ENCODE measurements at regions not wholly inside any gene's neighbourhood (a gene's known extent, or its start where the extent isn't known, plus 50 kb on each side); places are given as distances from the start of the nearest gene placed in this dataset.
"Not testable (repeated sequence)": the region's sequence is repeated elsewhere in the genome, so short reads cannot be mapped to it uniquely, and the experiment has no call there.

- DNase-seq; H3K36me3 Mint-ChIP-seq; POLR2A ChIA-PET; H3K36me3 ChIP-seq (ENCODE audit: control insufficient read depth in 2 of 2, extremely low read depth in 1 of 2, insufficient read depth in 1 of 2, low read length in 1 of 2); H3K4me1 Mint-ChIP-seq; H3K27ac Mint-ChIP-seq; H3K4me3 ChIP-seq (ENCODE audit: control insufficient read depth in 1 of 2, extremely low read depth in 1 of 2, low read length in 1 of 2); H3K27me3 ChIP-seq (replicated peaks in 1 of 2; ENCODE audit: control insufficient read depth in 2 of 2, extremely low read depth in 1 of 2, insufficient read depth in 2 of 2, low read length in 1 of 2); H3K4me3 Mint-ChIP-seq; ATAC-seq (replicated peaks in 1 of 4); H3K4me1 ChIP-seq (ENCODE audit: control insufficient read depth in 1 of 2, extremely low read depth in 1 of 2, insufficient read depth in 2 of 2, low read length in 2 of 2); H3K9me3 ChIP-seq; H3K27me3 Mint-ChIP-seq; H3K27ac ChIP-seq (ENCODE audit: low read length); CTCF ChIA-PET: not testable (repeated sequence)
- WGBS (ENCODE audit: insufficient coverage) = 96% methylated on average over 20 of the region's 31 CpGs
- H3K9me3 Mint-ChIP-seq = peaks cover 0 to 12% (median 4%) of the 10 kb centered on the region in 3 donors
Measured at GRCh38 chr9:108393481-108394001, 462.2 kb downstream of the ACTL7B start.

GRCh38 chr9:108392877-108393276 is 462.9 kb downstream of the ACTL7B start:
- H3K4me1 ChIP-seq (ENCODE audit: control insufficient read depth in 1 of 2, extremely low read depth in 1 of 2, insufficient read depth in 2 of 2, low read length in 2 of 2) = no peaks in the 10 kb centered on the region
- no peak overlapping the region for H3K27ac Mint-ChIP-seq
- ChIA-PET CTCF (no interaction called here), POLR2A (no interaction called here)
- DNase-seq (no peak), ATAC-seq (replicated peaks in 1 of 4) (no peak)
- H3K9me3 ChIP-seq = no peaks in the 10 kb centered on the region
- H3K4me3 Mint-ChIP-seq = no peak overlapping the region
- H3K36me3 ChIP-seq (ENCODE audit: control insufficient read depth in 2 of 2, extremely low read depth in 1 of 2, insufficient read depth in 1 of 2, low read length in 1 of 2) = no peaks in the 10 kb centered on the region
- H3K27ac ChIP-seq (ENCODE audit: low read length) = no peak overlapping the region
- H3K27me3 Mint-ChIP-seq = no peaks in the 10 kb centered on the region
- peaks cover 0 to 12% (median 4%) of the 10 kb centered on the region in 3 donors for H3K9me3 Mint-ChIP-seq
- H3K27me3 ChIP-seq (replicated peaks in 1 of 2; ENCODE audit: control insufficient read depth in 2 of 2, extremely low read depth in 1 of 2, insufficient read depth in 2 of 2, low read length in 1 of 2) = no peaks in the 10 kb centered on the region
- H3K4me3 ChIP-seq (ENCODE audit: control insufficient read depth in 1 of 2, extremely low read depth in 1 of 2, low read length in 1 of 2) = no peak overlapping the region
- no peaks in the 10 kb centered on the region for H3K36me3 Mint-ChIP-seq
- no peaks in the 10 kb centered on the region for H3K4me1 Mint-ChIP-seq
- WGBS (ENCODE audit: insufficient coverage) = no CpG with 5 or more reads among the region's 1 CpG

- H3K27me3 Mint-ChIP-seq = peaks cover 0 to 4% of the 10 kb centered on the region in 2 donors
- DNase-seq (no peak), ATAC-seq (replicated peaks in 1 of 4) (no peak)
- Histone ChIP-seq H3K9me3 (no peaks in the 10 kb centered on the region), H3K27ac (ENCODE audit: low read length) (no peak overlapping the region), H3K36me3 (ENCODE audit: control insufficient read depth in 2 of 2, extremely low read depth in 1 of 2, insufficient read depth in 1 of 2, low read length in 1 of 2) (no peaks in the 10 kb centered on the region), H3K4me3 (ENCODE audit: control insufficient read depth in 1 of 2, extremely low read depth in 1 of 2, low read length in 1 of 2) (no peak overlapping the region), H3K4me1 (ENCODE audit: control insufficient read depth in 1 of 2, extremely low read depth in 1 of 2, insufficient read depth in 2 of 2, low read length in 2 of 2) (no peaks in the 10 kb centered on the region), H3K27me3 (replicated peaks in 1 of 2; ENCODE audit: control insufficient read depth in 2 of 2, extremely low read depth in 1 of 2, insufficient read depth in 2 of 2, low read length in 1 of 2) (no peaks in the 10 kb centered on the region)
- peaks cover 3 to 8% (median 4%) of the 10 kb centered on the region in 3 donors for H3K9me3 Mint-ChIP-seq
- no peaks in the 10 kb centered on the region for H3K4me1 Mint-ChIP-seq
- ChIA-PET CTCF (no interaction called here), POLR2A (no interaction called here)
- no peaks in the 10 kb centered on the region for H3K36me3 Mint-ChIP-seq
- H3K4me3 Mint-ChIP-seq = no peak overlapping the region
- WGBS (ENCODE audit: insufficient coverage) = 67% methylated on average over 1 of the region's 1 CpG
- H3K27ac Mint-ChIP-seq = no peak overlapping the region
Measured at GRCh38 chr9:108389056-108389455, 466.7 kb downstream of the ACTL7B start.

GRCh38 chr9:108386859-108387384 is 468.9 kb downstream of the ACTL7B start:
- Mint-ChIP-seq H3K36me3 (no peaks in the 10 kb centered on the region), H3K4me1 (no peaks in the 10 kb centered on the region), H3K4me3 (no peak overlapping the region), H3K27me3 (peaks cover 0 to 4% of the 10 kb centered on the region in 2 donors), H3K27ac (no peak overlapping the region), H3K9me3 (peaks cover 3 to 8% (median 4%) of the 10 kb centered on the region in 3 donors)
- Histone ChIP-seq H3K27me3 (replicated peaks in 1 of 2; ENCODE audit: control insufficient read depth in 2 of 2, extremely low read depth in 1 of 2, insufficient read depth in 2 of 2, low read length in 1 of 2) (no peaks in the 10 kb centered on the region), H3K36me3 (ENCODE audit: control insufficient read depth in 2 of 2, extremely low read depth in 1 of 2, insufficient read depth in 1 of 2, low read length in 1 of 2) (no peaks in the 10 kb centered on the region), H3K4me3 (ENCODE audit: control insufficient read depth in 1 of 2, extremely low read depth in 1 of 2, low read length in 1 of 2) (no peak overlapping the region), H3K27ac (ENCODE audit: low read length) (no peak overlapping the region), H3K9me3 (no peaks in the 10 kb centered on the region), H3K4me1 (ENCODE audit: control insufficient read depth in 1 of 2, extremely low read depth in 1 of 2, insufficient read depth in 2 of 2, low read length in 2 of 2) (no peaks in the 10 kb centered on the region)
- ChIA-PET POLR2A (no interaction called here), CTCF (no interaction called here)
- WGBS (ENCODE audit: insufficient coverage) = no CpG with 5 or more reads among the region's 1 CpG
- DNase-seq = no peak
- ATAC-seq (replicated peaks in 1 of 4) = no peak

GRCh38 chr9:108386032-108386431 is 469.8 kb downstream of the ACTL7B start:
- Mint-ChIP-seq H3K36me3 (no peaks in the 10 kb centered on the region), H3K27me3 (peaks cover 0 to 4% of the 10 kb centered on the region in 2 donors), H3K4me1 (no peaks in the 10 kb centered on the region), H3K27ac (no peak overlapping the region), H3K4me3 (no peak overlapping the region), H3K9me3 (peaks cover 0 to 8% (median 4%) of the 10 kb centered on the region in 3 donors)
- DNase-seq (no peak), ATAC-seq (replicated peaks in 1 of 4) (no peak)
- ChIA-PET CTCF (no interaction called here), POLR2A (no interaction called here)
- H3K27ac ChIP-seq (ENCODE audit: low read length) = no peak overlapping the region
- no peak overlapping the region for H3K4me3 ChIP-seq (ENCODE audit: control insufficient read depth in 1 of 2, extremely low read depth in 1 of 2, low read length in 1 of 2)
- no peaks in the 10 kb centered on the region for H3K9me3 ChIP-seq
- no peaks in the 10 kb centered on the region for H3K36me3 ChIP-seq (ENCODE audit: control insufficient read depth in 2 of 2, extremely low read depth in 1 of 2, insufficient read depth in 1 of 2, low read length in 1 of 2)
- no peaks in the 10 kb centered on the region for H3K27me3 ChIP-seq (replicated peaks in 1 of 2; ENCODE audit: control insufficient read depth in 2 of 2, extremely low read depth in 1 of 2, insufficient read depth in 2 of 2, low read length in 1 of 2)
- 80% methylated on average over 1 of the region's 2 CpGs for WGBS (ENCODE audit: insufficient coverage)
- no peaks in the 10 kb centered on the region for H3K4me1 ChIP-seq (ENCODE audit: control insufficient read depth in 1 of 2, extremely low read depth in 1 of 2, insufficient read depth in 2 of 2, low read length in 2 of 2)

- CTCF ChIA-PET = no interaction called here
- H3K36me3 Mint-ChIP-seq = no peaks in the 10 kb centered on the region
- no peak overlapping the region for H3K27ac ChIP-seq (ENCODE audit: low read length)
- no peaks in the 10 kb centered on the region for H3K4me1 ChIP-seq (ENCODE audit: control insufficient read depth in 1 of 2, extremely low read depth in 1 of 2, insufficient read depth in 2 of 2, low read length in 2 of 2)
- H3K27me3 ChIP-seq (replicated peaks in 1 of 2; ENCODE audit: control insufficient read depth in 2 of 2, extremely low read depth in 1 of 2, insufficient read depth in 2 of 2, low read length in 1 of 2) = no peaks in the 10 kb centered on the region
- H3K4me3 ChIP-seq (ENCODE audit: control insufficient read depth in 1 of 2, extremely low read depth in 1 of 2, low read length in 1 of 2) = no peak overlapping the region
- WGBS (ENCODE audit: insufficient coverage) = 80% methylated on average over 1 of the region's 1 CpG
- POLR2A ChIA-PET = no interaction called here
- no peak overlapping the region for H3K27ac Mint-ChIP-seq
- H3K36me3 ChIP-seq (ENCODE audit: control insufficient read depth in 2 of 2, extremely low read depth in 1 of 2, insufficient read depth in 1 of 2, low read length in 1 of 2) = no peaks in the 10 kb centered on the region
- no peak overlapping the region for H3K4me3 Mint-ChIP-seq
- no peak for ATAC-seq (replicated peaks in 1 of 4)
- H3K27me3 Mint-ChIP-seq = peaks cover 0 to 4% of the 10 kb centered on the region in 2 donors
- H3K9me3 Mint-ChIP-seq = peaks cover 0 to 16% (median 5%) of the 10 kb centered on the region in 3 donors
- no peaks in the 10 kb centered on the region for H3K9me3 ChIP-seq
- no peaks in the 10 kb centered on the region for H3K4me1 Mint-ChIP-seq
- DNase-seq = no peak
Measured at GRCh38 chr9:108383796-108384195, 472.0 kb downstream of the ACTL7B start.

GRCh38 chr9:108382310-108382709 is 473.5 kb downstream of the ACTL7B start:
- ATAC-seq (replicated peaks in 1 of 4) (no peak), DNase-seq (no peak)
- Histone ChIP-seq H3K4me3 (ENCODE audit: control insufficient read depth in 1 of 2, extremely low read depth in 1 of 2, low read length in 1 of 2) (no peak overlapping the region), H3K9me3 (no peaks in the 10 kb centered on the region), H3K27ac (ENCODE audit: low read length) (no peak overlapping the region), H3K27me3 (replicated peaks in 1 of 2; ENCODE audit: control insufficient read depth in 2 of 2, extremely low read depth in 1 of 2, insufficient read depth in 2 of 2, low read length in 1 of 2) (no peaks in the 10 kb centered on the region), H3K4me1 (ENCODE audit: control insufficient read depth in 1 of 2, extremely low read depth in 1 of 2, insufficient read depth in 2 of 2, low read length in 2 of 2) (no peaks in the 10 kb centered on the region), H3K36me3 (ENCODE audit: control insufficient read depth in 2 of 2, extremely low read depth in 1 of 2, insufficient read depth in 1 of 2, low read length in 1 of 2) (no peaks in the 10 kb centered on the region)
- H3K27me3 Mint-ChIP-seq = peaks cover 0 to 4% of the 10 kb centered on the region in 2 donors
- CTCF ChIA-PET = no interaction called here
- no peak overlapping the region for H3K27ac Mint-ChIP-seq
- peaks cover 0 to 16% (median 5%) of the 10 kb centered on the region in 3 donors for H3K9me3 Mint-ChIP-seq
- H3K36me3 Mint-ChIP-seq = no peaks in the 10 kb centered on the region
- no peak overlapping the region for H3K4me3 Mint-ChIP-seq
- 89% methylated on average over 3 of the region's 6 CpGs for WGBS (ENCODE audit: insufficient coverage)
- no peaks in the 10 kb centered on the region for H3K4me1 Mint-ChIP-seq
- POLR2A ChIA-PET = no interaction called here
